HG02938 (cell line): ENCODE measurements at regions not wholly inside any gene's neighbourhood (a gene's known extent, or its start where the extent isn't known, plus 50 kb on each side); places are given as distances from the start of the nearest gene placed in this dataset.
"Not testable (repeated sequence)": the region's sequence is repeated elsewhere in the genome, so short reads cannot be mapped to it uniquely, and the experiment has no call there.

Source experiments
- ATAC-seq: cut with Tn5 transposase; IDR thresholded peaks from one replicate; pipeline ENCODE4 v1.9.1; 2021; ENCODE audit warnings: mild to moderate bottlenecking, moderate library complexity; ENCODE audit not compliant: unreplicated experiment

DNA sequence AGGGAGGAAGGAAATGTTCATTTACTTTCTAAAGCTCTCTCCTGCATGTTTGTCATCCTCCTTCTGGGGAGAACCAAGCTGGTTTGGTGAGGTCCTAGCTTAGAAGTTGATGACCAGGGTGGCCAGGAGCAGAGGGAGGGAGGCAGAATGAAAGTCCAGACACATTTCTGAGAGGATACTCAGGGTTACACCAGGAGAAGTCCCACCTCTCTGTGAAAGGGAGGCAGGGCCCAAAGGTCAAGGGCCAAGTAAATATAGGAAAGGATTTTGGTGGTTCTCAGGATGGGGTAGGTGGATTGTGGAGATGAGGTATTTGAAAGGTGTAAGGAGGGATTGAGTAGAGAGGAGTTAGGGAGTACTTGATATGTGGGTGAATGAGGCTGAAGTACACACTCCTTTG is 58.0 kb upstream of the FBXO11 start:
- ATAC-seq = no peak

DNA sequence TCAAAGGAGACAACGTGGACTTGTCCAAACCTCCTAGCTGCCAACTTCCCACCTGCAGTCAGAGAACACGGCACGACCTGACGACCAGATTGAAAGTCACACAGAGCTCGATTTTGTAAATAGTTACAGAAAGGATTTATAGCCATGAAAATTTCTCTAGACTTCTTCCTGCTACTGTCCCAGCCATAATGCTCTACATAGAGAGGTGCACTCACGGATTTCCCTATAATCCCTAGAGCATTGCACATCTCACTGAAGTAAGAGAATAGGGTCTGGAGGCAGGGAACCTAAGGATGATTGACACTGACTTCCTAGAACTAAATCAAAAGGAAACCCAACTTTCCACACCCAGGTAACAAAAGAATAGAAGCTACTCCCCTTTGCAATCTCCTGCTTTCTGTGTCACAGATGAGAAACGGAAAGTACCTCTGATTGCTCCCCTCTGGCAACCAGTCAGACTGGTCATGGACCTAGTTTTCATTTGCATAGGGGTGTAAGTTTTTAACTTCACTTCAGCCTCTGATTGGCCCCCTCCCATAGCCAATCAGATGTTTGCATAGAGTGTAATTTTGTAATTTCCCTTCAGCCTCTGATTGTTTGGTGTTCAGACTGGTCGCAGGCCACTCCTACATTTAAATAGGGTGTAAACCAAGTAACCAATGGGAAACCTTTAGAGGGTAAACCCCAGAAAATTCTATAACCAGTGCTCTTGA is 58.6 kb upstream of the FBXO11 start:
- no peak for ATAC-seq

DNA sequence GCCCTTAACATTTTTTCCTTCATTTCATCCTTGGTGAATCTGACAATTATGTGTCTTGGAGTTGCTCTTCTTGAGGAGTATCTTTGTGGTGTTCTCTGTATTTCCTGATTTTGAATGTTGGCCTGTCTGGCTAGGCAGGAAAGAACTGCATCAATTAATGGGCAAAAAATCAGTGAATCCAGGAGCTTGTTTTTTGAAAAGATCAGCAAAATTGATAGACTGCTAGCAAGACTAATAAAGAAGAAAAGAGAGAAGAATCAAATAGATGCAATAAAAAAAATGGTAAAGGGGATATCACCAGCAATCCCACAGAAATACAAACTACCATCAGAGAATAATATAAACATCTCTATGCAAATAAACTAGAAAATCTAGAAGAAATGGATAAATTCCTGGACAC is 70.4 kb upstream of the FBXO11 start:
- not testable (repeated sequence) for ATAC-seq

DNA sequence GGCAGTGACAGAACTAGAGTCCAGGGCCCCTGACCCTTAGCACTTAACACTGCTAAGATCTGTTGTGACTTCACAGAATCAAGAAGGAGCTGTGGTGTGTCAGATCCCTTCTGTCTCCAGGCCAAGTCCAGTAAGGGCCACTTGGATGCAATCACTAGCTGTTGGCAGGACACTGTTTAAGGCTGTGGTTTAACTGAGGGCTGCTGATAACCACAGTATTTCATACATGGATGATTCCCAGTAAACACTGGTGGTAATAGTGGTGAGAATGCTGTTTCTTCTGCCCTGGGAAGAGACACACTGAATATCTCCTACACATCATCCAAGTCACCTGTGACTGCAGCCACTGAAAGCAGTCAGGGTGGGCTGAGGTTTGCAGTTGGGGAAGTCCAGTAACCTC is 77.7 kb upstream of the FBXO11 start:
- ATAC-seq = no peak

DNA sequence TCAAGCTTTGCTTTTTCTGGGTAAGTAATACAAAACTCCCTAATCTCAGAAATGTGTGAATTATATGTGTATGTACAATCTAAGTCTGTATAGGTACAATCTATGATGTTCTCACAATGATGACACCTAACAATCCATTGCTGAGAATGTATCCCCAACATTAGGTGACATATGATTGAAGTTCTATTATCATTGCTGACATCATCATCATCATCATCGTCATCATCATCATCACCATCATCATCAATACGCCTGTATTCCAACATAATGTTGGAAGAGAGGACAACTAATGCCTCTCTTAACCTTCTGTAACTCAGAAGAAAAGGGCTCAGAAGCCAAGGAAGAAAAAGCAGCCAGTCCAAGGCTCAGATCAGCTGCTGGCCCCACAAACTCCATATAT is 84.2 kb upstream of the FBXO11 start:
- ATAC-seq = no peak

DNA sequence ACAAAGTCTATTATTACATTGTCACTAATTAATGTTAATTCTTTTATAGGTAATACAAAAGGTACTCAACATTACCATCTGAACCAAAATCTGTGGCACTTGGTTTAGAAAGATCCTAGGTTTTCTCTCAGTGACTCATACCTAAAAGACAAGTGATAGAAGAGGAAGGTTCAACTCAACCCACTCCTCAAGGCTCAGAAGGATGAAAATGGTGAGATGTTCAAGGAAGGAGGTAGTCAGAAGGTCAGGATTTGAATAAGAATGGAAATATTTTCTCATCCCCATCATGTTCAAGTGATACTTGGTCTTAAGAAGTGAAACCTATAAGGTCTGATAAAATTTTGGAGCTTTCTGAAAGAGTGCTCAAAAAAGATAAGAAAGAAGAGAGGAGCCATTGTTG is 86.4 kb upstream of the FBXO11 start:
- ATAC-seq = no peak

DNA sequence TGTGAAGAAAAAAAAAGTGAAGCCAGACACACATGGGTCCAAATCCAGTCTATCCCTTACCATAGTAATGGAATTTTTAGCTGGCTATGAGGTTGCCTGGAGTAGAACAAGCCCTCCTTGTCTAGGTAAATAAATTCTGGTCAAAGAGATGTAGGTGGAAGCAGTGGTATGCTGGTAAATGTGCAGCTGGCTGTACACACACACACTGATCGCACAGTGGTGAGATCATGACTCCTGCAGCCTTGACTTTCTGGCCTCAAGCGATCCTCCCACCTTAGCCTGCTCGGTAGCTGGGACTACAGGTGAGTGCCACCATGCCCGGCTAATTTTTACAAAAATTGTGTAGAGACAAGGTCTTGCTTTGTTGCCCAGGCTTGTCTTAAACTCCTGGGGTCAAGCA is 90.5 kb upstream of the FBXO11 start:
- no peak for ATAC-seq

DNA sequence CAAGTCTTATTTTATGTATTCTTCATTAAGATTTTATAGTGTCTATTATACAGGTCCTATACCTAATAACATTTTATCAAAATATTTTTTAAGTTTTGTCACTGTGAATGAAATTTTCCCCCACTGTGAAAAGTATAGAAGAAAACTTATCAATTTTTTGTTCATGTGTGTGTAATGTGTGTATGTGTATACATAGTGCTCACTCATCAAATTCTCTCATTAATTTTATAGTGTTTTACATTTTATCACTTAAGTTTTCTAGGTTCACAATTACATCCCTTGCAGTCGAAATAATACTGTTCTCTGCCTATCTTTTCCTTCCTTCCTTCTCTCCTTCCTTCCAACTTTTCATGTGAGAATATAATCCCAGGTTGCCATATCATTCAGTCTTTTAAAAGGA is 93.2 kb upstream of the FBXO11 start:
- ATAC-seq = no peak

DNA sequence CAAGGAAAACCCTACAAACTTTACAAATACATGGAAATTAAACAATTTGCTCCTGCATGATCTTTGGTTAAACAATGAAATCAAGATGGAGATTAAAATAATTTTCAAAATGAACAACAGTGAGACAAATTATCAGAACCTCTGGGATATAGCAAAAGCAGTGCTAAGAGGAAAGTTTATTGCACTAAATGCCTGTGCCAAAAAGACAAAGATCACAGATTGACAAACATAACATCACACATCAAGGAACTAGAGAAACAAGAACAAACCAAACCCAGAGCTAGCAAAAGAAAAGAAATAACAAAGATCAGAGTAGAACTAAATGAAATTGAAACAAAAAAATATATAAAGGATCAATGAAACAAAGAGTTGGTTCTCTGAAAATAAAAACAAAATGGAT is 95.2 kb upstream of the FBXO11 start:
- ATAC-seq = no peak

DNA sequence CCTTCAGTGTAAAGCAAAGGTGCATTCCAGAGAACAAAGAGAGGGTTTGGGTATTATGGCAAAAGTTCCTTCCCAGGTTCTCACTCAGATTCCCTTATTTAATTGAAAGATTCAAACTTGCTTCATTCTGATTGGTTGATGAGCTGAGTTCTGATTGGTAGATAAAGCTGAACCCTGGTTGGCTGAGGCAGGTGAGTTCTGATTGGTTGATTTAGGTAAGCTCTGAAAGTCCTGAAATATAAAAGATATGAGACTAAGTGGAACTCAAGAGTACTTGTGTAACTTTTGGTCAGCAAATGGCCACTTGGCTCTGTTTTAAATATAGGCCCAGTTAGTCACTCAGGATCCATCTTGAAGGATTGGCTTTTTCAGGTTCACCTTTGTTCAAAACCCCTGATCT is 99.8 kb upstream of the FBXO11 start:
- no peak for ATAC-seq

DNA sequence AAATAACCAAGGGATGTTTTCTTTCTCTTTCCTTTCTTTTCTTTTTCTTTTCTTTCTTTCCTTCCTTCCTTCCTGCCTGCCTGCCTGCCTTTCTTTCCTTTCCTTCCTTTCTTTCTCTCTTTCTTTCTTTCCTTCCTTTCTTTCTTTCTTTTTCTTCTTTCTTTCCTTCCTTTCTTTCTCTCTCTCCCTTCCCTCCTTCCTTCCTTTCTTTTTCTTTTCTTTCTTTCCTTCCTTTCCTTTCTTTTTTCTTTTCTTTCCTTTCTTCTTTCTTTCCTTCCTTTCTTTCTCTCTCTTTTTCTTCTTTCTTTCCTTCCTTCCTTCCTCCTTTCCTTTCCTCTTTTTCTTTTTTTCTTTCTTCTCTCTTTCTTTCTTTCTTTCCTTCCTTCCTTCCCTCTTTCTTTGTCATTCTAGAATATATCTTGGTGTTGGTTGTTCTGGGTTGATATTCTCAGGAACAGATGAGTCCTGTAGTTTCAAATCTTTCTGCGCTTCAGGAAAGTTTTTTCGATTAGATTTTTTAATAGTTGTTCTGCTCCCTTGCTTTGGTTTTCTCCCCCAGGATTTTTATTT is 101.5 kb upstream of the FBXO11 start:
- ATAC-seq = no peak

DNA sequence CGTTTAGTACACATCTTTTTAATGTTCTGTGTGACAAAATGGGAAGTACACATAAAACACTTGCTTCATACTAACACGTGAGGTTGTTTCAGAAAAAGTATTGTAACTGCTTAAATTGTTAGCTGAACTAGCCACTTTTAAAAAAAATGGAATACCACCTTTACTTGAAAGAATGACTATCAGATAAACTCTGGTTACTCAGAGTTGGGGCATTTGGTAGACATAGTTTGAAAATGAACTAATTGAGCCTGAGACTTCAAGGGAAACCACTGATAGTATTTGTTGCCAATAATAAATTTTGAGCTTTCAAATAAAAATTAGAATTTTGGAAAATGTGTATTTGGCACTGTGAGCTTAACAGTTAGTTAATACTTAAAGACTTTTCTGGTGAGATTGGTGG is 103.0 kb upstream of the FBXO11 start:
- ATAC-seq = no peak

DNA sequence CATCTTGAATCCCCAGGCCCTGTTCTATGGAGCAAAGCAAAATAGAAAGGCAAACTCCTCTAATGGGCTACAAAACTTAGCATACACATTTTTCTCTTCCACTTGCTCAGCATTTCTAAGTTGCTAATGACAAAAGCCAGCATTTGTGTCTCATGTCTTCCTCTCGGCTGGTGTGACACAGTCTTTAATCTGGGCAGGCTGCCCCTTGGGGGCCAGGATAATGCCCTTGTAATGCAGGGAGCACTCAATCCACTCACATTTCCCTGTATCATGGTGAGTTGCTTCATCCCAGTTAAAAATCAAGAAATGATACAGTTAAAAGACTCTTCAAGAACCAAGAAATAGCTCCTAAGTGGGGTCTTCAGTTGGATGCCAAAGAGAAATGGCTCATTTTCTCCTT is 109.1 kb upstream of the FBXO11 start:
- no peak for ATAC-seq

DNA sequence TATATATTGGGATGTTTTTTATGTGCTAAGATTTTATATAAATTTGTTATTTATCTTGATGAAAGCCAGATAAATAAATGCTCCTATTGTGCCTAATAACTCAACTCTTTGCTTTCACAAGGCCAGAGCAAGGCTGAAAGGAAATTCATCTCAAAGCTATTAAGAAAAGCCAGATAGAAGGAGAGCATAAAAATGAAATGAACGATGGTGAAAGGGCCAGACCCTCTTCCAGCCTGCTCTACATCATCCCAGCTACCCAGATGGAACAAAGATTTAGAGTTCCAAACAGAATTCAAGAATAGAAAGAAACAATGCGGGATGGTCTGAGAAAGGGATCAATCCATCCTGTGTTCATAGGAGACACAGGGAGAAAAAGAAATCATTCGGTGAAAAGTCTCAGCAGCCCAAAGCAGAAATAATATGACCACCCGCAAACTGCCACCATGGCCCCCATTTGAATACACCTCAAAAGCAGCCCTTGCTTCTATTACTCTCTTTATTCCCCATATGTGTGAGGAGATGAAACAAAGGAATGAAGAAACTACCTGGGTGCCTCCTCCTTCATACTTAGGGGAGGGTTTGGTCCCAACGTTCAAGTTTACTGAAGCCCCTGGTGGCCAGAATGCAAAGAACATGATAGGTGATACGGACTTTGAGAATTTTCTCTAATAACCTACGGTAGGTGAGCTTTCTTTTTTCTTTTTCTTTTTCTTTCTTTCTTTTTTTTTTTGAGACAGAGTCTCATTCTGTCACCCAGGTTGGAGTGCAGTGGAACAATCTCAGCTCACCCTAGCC is 110.1 kb upstream of the FBXO11 start:
- no peak for ATAC-seq

DNA sequence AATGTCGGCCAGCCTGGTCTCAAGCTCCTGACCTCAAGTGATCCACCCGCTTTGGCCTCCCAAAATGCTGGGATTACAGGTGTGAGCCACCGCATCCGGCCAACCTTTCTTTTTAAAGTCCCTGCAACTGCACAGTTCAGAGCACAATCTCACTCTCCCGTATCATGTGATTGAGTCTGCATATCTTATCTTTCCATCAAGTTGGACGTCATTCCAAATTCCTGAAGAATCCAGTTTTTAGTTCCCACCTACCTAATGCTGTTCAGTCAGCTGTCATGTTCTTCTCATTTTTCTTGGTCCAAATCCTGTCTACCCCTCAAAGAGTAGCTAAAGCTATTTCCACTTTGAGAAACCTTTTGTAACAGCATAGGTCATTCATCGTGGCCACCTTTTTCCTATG is 110.8 kb upstream of the FBXO11 start:
- ATAC-seq = no peak

DNA sequence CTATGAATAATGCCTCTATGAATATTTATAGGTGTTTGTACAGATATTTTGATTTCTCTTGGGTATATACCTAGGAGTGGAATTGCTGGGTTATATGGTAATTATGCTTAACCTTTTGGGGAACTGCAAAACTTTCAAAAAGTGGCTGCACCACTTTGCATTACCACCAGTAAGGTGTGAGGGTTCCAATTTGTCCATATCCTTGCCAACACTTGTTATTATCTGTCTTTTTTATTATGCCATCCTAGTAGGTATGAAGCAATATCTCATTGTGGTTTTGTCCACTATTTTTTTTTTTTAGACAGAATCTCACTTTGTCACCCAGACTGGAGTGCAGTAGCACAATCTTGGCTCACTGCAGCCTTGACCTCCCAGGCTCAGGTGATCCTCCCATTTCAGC is 112.2 kb upstream of the FBXO11 start:
- no peak for ATAC-seq

DNA sequence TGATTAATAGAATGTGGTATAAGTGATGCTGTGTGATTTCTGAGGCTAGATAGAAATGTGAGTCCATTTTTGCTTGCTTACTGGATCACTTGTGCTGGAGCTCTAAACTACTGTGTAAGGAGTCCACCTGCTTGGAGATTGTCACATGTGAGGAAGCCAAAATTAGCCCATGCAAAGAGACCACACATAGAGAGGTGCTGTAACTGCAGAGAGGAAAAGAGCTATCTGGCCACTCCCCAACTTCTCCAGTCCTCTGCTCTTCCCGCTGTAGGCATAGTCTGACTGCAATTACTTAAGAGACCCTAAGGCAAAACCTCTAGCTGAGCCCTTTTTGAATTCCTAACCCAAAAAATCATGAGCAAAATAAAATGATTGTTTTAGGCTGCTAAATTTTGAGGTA is 120.6 kb upstream of the FBXO11 start:
- ATAC-seq = no peak

DNA sequence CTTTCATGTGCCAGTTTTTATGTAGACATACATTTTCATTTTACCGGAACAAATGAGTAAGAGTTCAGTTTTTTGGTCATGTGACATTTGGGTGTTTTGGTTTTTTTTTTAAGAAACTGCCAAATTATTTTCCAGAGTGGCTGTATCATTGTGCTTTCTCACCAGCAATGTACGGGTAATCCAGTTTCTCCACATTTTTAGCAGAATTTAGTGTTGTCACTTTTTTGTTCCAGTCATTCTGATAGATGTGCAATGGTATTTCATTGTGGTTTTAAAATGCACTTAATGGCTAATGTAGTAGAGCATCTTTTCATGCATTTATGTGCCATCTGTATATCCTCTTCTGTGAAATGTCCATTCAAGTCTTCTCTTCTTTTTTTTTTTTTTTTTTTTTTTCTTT is 126.5 kb upstream of the FBXO11 start:
- no peak for ATAC-seq

DNA sequence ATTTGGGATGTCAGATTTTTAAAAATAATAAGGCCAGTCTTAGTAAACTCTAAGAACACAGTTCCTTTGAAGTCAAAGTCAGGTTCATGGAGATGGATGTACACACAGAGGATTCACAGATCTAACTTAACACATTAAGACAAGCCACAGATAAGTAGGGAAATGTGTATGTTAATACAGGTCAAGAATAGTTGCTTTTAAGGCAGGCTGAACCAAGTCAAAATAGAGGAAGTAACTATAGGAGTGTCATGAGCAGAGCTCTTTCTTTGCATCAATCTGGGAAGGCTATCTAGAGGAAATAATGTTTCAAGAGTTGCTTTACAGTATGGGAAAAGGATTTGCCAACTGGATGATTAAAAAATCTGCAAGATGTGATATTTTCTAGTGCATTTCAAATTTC is 128.0 kb upstream of the FBXO11 start:
- ATAC-seq = no peak

DNA sequence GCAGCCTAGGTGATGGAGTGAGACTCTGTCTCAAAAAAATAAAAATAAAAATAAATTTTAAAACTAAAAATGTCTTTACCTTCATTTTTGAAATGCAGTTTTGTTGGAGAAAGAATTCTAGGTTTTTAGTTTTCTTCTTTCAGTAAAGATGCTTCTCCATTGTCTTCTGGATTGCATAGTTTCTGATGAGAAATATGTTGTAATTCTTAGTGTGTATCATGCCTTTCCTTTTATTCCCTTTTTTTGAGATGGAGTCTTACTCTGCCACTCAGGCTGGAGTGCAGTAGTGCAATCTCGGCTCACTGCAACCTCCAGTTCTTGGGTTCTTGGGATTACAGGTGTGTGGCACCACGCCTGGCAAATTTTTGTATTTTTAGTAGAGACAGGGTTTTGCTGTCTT is 130.0 kb upstream of the FBXO11 start:
- no peak for ATAC-seq

DNA sequence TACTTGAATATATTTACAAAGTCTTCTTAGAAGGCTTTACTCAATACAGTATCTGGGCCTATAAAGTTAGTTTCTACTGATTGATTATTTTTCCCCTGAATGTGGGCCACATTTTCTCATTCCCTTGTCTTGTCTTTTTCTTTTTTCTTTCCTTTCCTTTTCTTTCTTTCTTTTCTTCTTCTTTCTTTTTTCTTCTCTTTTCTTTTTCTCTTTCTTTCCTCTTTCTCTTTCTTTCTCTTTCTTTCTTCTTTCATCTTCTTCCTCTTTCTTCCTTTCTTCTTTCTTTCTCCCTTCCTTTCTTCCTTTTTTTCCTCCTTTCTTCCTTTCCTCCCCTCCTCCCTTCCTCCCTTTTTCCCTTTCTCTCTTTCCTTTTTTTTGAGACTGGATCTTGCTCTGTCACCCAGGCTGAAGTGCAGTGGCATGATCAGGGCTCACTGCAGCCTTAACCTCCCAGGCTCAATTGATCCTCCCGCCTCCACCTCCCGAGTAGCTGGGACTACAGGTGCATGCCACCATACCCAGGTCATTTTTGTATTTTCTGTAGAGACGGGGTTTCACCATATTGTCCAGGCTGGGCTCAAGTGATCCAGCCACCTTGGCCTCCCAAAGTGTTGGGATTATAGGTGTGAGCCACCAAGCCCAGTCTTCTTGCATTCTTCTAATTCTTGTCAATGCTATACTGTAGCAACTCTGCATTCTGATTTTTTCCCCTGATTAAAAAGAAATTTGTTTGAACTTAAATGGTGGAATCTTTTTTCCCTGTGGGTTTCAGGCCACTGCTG is 133.1 kb upstream of the FBXO11 start:
- no peak for ATAC-seq
